IPS-20b (cell line): ENCODE measurements at regions not wholly inside any gene's neighbourhood (a gene's known extent, or its start where the extent isn't known, plus 50 kb on each side); places are given as distances from the start of the nearest gene placed in this dataset.

Experiments
- H3K27ac ChIP-seq: one replicate; pipeline ENCODE4 v1.5.1; 2013; ENCODE audit warnings: low read length
- H3K27me3 ChIP-seq: 2 replicates; pipeline ENCODE4 v1.6.1; 2013; ENCODE audit warnings: mild to moderate bottlenecking, low read length, inconsistent platforms; ENCODE audit not compliant: insufficient read depth
- H3K36me3 ChIP-seq: 2 replicates; pipeline ENCODE4 v1.6.1; 2013; ENCODE audit warnings: low read depth, mild to moderate bottlenecking, inconsistent platforms, low read length, moderate library complexity; ENCODE audit not compliant: insufficient read depth
- H3K4me1 ChIP-seq: 2 replicates; pipeline ENCODE4 v1.6.1; 2013; ENCODE audit warnings: mild to moderate bottlenecking, control low read depth, inconsistent platforms, low read length, moderate library complexity; ENCODE audit not compliant: insufficient read depth
- H3K4me3 ChIP-seq: 2 replicates; pipeline ENCODE4 v1.5.1; 2013; ENCODE audit warnings: mild to moderate bottlenecking, low read length, inconsistent platforms
- H3K9ac ChIP-seq: 2 replicates; pipeline ENCODE4 v1.6.1; 2013; ENCODE audit warnings: low read depth, mild to moderate bottlenecking, inconsistent platforms, low read length, moderate library complexity
- H3K9me3 ChIP-seq: 2 replicates; pipeline ENCODE4 v1.6.1; 2013; ENCODE audit warnings: mild to moderate bottlenecking, low read depth, low read length, inconsistent platforms; ENCODE audit not compliant: insufficient read depth

- Histone ChIP-seq H3K9ac (no peak overlapping the region), H3K4me1 (peaks cover 16% of the 10 kb centered on the region), H3K27me3 (no peaks in the 10 kb centered on the region), H3K4me3 (no peak overlapping the region), H3K36me3 (no peaks in the 10 kb centered on the region), H3K9me3 (peaks cover 10% of the 10 kb centered on the region; the same call in 1 of the 2 replicates), H3K27ac (no peak overlapping the region)
Observed at GRCh38 chr4:56255820-56256219, 131.5 kb downstream of the AASDH start.

GRCh38 chr4:56253666-56254305 lies 133.5 kb downstream of the AASDH start:
- Histone ChIP-seq H3K36me3 (no peaks in the 10 kb centered on the region), H3K27me3 (no peaks in the 10 kb centered on the region), H3K4me1 (peaks cover 9% of the 10 kb centered on the region; the same call in 1 of the 2 replicates), H3K9ac (no peak overlapping the region), H3K9me3 (peaks cover 10% of the 10 kb centered on the region; the same call in 1 of the 2 replicates), H3K27ac (no peak overlapping the region), H3K4me3 (no peak overlapping the region)

GRCh38 chr4:56252561-56253152 lies 134.6 kb downstream of the AASDH start:
- H3K27ac ChIP-seq, result no peak overlapping the region
- H3K4me3 ChIP-seq, result no peak overlapping the region
- no peaks in the 10 kb centered on the region for H3K4me1 ChIP-seq
- H3K9me3 ChIP-seq, result peaks cover 10% of the 10 kb centered on the region; the same call in 1 of the 2 replicates
- no peaks in the 10 kb centered on the region for H3K36me3 ChIP-seq
- H3K27me3 ChIP-seq, result no peaks in the 10 kb centered on the region
- H3K9ac ChIP-seq, result no peak overlapping the region

- Histone ChIP-seq H3K27ac (no peak overlapping the region), H3K36me3 (no peaks in the 10 kb centered on the region), H3K4me3 (no peak overlapping the region), H3K9me3 (peaks cover 8% of the 10 kb centered on the region; the same call in 1 of the 2 replicates), H3K9ac (no peak overlapping the region), H3K27me3 (no peaks in the 10 kb centered on the region), H3K4me1 (peaks cover 3% of the 10 kb centered on the region; the same call in 1 of the 2 replicates)
Observed at GRCh38 chr4:56251556-56251955, 135.7 kb downstream of the AASDH start.

GRCh38 chr4:56250776-56251175 lies 136.5 kb downstream of the AASDH start:
- no peaks in the 10 kb centered on the region for H3K27me3 ChIP-seq
- H3K4me1 ChIP-seq, result peaks cover 10% of the 10 kb centered on the region
- no peak overlapping the region for H3K27ac ChIP-seq
- no peak overlapping the region for H3K4me3 ChIP-seq
- H3K9ac ChIP-seq, result no peak overlapping the region
- H3K9me3 ChIP-seq, result 0 out of 2 replicates have a peak, but pooled peaks cover under 1% of the 10 kb centered on the region
- H3K36me3 ChIP-seq, result no peaks in the 10 kb centered on the region

- Histone ChIP-seq H3K36me3 (no peaks in the 10 kb centered on the region), H3K9ac (no peak overlapping the region), H3K9me3 (no peaks in the 10 kb centered on the region), H3K27me3 (no peaks in the 10 kb centered on the region), H3K4me1 (peaks cover 22% of the 10 kb centered on the region), H3K27ac (no peak overlapping the region), H3K4me3 (no peak overlapping the region)
Observed at GRCh38 chr4:56247646-56248045, 139.6 kb downstream of the AASDH start.

- H3K4me3 ChIP-seq, result no peak overlapping the region
- H3K27ac ChIP-seq, result no peak overlapping the region
- no peak overlapping the region for H3K9ac ChIP-seq
- no peaks in the 10 kb centered on the region for H3K36me3 ChIP-seq
- H3K27me3 ChIP-seq, result no peaks in the 10 kb centered on the region
- no peaks in the 10 kb centered on the region for H3K9me3 ChIP-seq
- H3K4me1 ChIP-seq, result peaks cover 22% of the 10 kb centered on the region
Observed at GRCh38 chr4:56246233-56246610, 141.1 kb downstream of the AASDH start.

- Histone ChIP-seq H3K36me3 (no peaks in the 10 kb centered on the region), H3K27me3 (no peaks in the 10 kb centered on the region), H3K27ac (no peak overlapping the region), H3K4me1 (peaks cover 22% of the 10 kb centered on the region), H3K4me3 (no peak overlapping the region), H3K9me3 (no peaks in the 10 kb centered on the region), H3K9ac (no peak overlapping the region)
Observed at GRCh38 chr4:56245547-56246232, 141.6 kb downstream of the AASDH start.

- Histone ChIP-seq H3K9me3 (no peaks in the 10 kb centered on the region), H3K4me1 (peaks cover 22% of the 10 kb centered on the region), H3K27ac (no peak overlapping the region), H3K36me3 (no peaks in the 10 kb centered on the region), H3K9ac (no peak overlapping the region), H3K4me3 (no peak overlapping the region), H3K27me3 (no peaks in the 10 kb centered on the region)
Observed at GRCh38 chr4:56244681-56245080, 142.6 kb downstream of the AASDH start.

GRCh38 chr4:56243107-56243506 lies 144.2 kb downstream of the AASDH start:
- Histone ChIP-seq H3K4me1 (peaks cover 22% of the 10 kb centered on the region), H3K27me3 (no peaks in the 10 kb centered on the region), H3K9ac (no peak overlapping the region), H3K36me3 (no peaks in the 10 kb centered on the region), H3K4me3 (no peak overlapping the region), H3K9me3 (no peaks in the 10 kb centered on the region), H3K27ac (no peak overlapping the region)

GRCh38 chr4:56241500-56241899 lies 145.8 kb downstream of the AASDH start:
- H3K9me3 ChIP-seq, result no peaks in the 10 kb centered on the region
- H3K4me1 ChIP-seq, result peaks cover 19% of the 10 kb centered on the region
- H3K9ac ChIP-seq, result no peak overlapping the region
- no peaks in the 10 kb centered on the region for H3K36me3 ChIP-seq
- no peak overlapping the region for H3K27ac ChIP-seq
- no peaks in the 10 kb centered on the region for H3K27me3 ChIP-seq
- no peak overlapping the region for H3K4me3 ChIP-seq
